Keratinocyte (primary cell): ENCODE measurements at regions not wholly inside any gene's neighbourhood (a gene's known extent, or its start where the extent isn't known, plus 50 kb on each side); places are given as distances from the start of the nearest gene placed in this dataset.

ENCODE experiments used
- DNase-seq: peaks from one replicate; pipeline ENCODE4 v3.0.0-alpha.2; 2011; ENCODE audit warnings: low read depth, missing footprints, low spot score
- FAIRE-seq: peaks from 2 replicates; lab custom pipeline; 2011; peaks lifted over from hg19 to GRCh38; lab: Jason Lieb, UNC
- H2AFZ ChIP-seq: 2 replicates; pipeline ENCODE4 v1.6.0; 2012; ENCODE audit warnings: low read length, control low read depth, inconsistent platforms; ENCODE audit not compliant: control insufficient read depth
- H3K27ac ChIP-seq: 2 replicates; pipeline ENCODE4 v1.5.1; 2011; ENCODE audit warnings: low read length; ENCODE audit not compliant: control insufficient read depth, insufficient read depth
- H3K27me3 ChIP-seq: 3 replicates; pipeline ENCODE4 v1.6.0; 2011; ENCODE audit warnings: low read length; ENCODE audit not compliant: control insufficient read depth, insufficient read depth; ENCODE audit errors: extremely low read depth
- H3K36me3 ChIP-seq, 2 experiments: 2 replicates in 1 of 2; 3 replicates in 1 of 2; pipeline ENCODE4 v1.5.1; 2011; ENCODE audit warnings: low read length in 2 of 2, mild to moderate bottlenecking in 1 of 2; ENCODE audit not compliant: control insufficient read depth in 2 of 2, insufficient read depth in 2 of 2; ENCODE audit errors: extremely low read depth in 1 of 2
- H3K4me1 ChIP-seq: 3 replicates; pipeline ENCODE4 v1.5.1; 2011; ENCODE audit warnings: low read length; ENCODE audit not compliant: control insufficient read depth, insufficient read depth; ENCODE audit errors: extremely low read depth
- H3K4me2 ChIP-seq: 3 replicates; pipeline ENCODE4 v1.6.0; 2011; ENCODE audit warnings: low read depth, low read length; ENCODE audit not compliant: control insufficient read depth, insufficient read depth; ENCODE audit errors: extremely low read depth
- H3K4me3 ChIP-seq, 3 experiments: fragments of 200-600 bp in 1 of 3; sonication (generic) in 1 of 3; 2 replicates in 2 of 3; 3 replicates in 1 of 3; pipeline ENCODE4 v1.5.1; 2011 to 2016; ENCODE audit warnings: low read length in 3 of 3, mild to moderate bottlenecking in 3 of 3, control low read depth in 2 of 3, inconsistent platforms in 1 of 3, low read depth in 1 of 3, mixed read lengths in 1 of 3, mixed run types in 1 of 3, moderate library complexity in 1 of 3; ENCODE audit not compliant: control insufficient read depth in 2 of 3, insufficient read depth in 2 of 3; ENCODE audit errors: extremely low read depth in 1 of 3
- H3K79me2 ChIP-seq: 2 replicates; pipeline ENCODE4 v1.6.0; 2012; ENCODE audit warnings: low read length; ENCODE audit not compliant: control insufficient read depth, insufficient read depth
- H3K9ac ChIP-seq: 3 replicates; pipeline ENCODE4 v1.6.0; 2011; ENCODE audit warnings: low read length; ENCODE audit not compliant: control insufficient read depth, insufficient read depth; ENCODE audit errors: extremely low read depth
- H3K9me1 ChIP-seq: 3 replicates; pipeline ENCODE4 v1.6.0; 2011; ENCODE audit warnings: low read length; ENCODE audit not compliant: control insufficient read depth, insufficient read depth; ENCODE audit errors: extremely low read depth
- H3K9me3 ChIP-seq: 2 replicates; pipeline ENCODE4 v1.5.1; 2012; ENCODE audit warnings: low read depth, low read length; ENCODE audit not compliant: control insufficient read depth
- H4K20me1 ChIP-seq: 3 replicates; pipeline ENCODE4 v1.6.0; 2011; ENCODE audit warnings: low read length; ENCODE audit not compliant: control insufficient read depth, insufficient read depth; ENCODE audit errors: extremely low read depth
- CTCF ChIP-seq, 3 experiments: IDR thresholded peaks in 1 of 3; conservative IDR thresholded peaks in 1 of 3; optimal IDR thresholded peaks in 1 of 3; 2 replicates in 2 of 3; 3 replicates in 1 of 3; pipeline versions ENCODE3 to v1.5.1; 2011; ENCODE audit warnings: low read length in 3 of 3, mild to moderate bottlenecking in 3 of 3, moderate library complexity in 2 of 3, control low read depth in 1 of 3, inconsistent platforms in 1 of 3; ENCODE audit not compliant: insufficient read depth in 2 of 3; ENCODE audit errors: extremely low read depth in 1 of 3
- EZH2 ChIP-seq: IDR thresholded peaks from one replicate; pipeline ENCODE4 v1.6.1; 2012; ENCODE audit warnings: inconsistent platforms, mild to moderate bottlenecking, low read length, moderate library complexity
- dilution Hi-C: fragments of 300-500 bp; cut with MboI; formaldehyde crosslinking; loops from one replicate; pipeline ENCODE4 v1.7.0; 2020; ENCODE audit warnings: low sequenced_read_pairs; ENCODE audit not compliant: extremely low pct_ligation_motif_present

- Histone ChIP-seq H3K27me3 (no peaks in the 10 kb centered on the region), H3K36me3 (no peaks in the 10 kb centered on the region), H3K4me1 (no peaks in the 10 kb centered on the region), H3K4me3 (no peak overlapping the region), H3K4me2 (no peak overlapping the region), H3K9me1 (no peaks in the 10 kb centered on the region), H3K9ac (no peak overlapping the region), H3K9me3 (no peaks in the 10 kb centered on the region), H3K27ac (no peak overlapping the region), H2AFZ (no peak overlapping the region), H3K79me2 (no peaks in the 10 kb centered on the region), H4K20me1 (no peaks in the 10 kb centered on the region)
- no peak for FAIRE-seq
- no peak for TF ChIP-seq EZH2
- TF ChIP-seq CTCF (optimal IDR thresholded peaks at IDR 0.05 in 1 of 3, IDR thresholded peaks at IDR 0.05 in 1 of 3, conservative IDR thresholded peaks at IDR 0.05 in 1 of 3; ENCODE audit: extremely low read depth in 1 of 3, insufficient read depth in 2 of 3, low read length in 3 of 3), result no peak
- dilution Hi-C loops, result no loop called here
- no peak for DNase-seq
Observed at GRCh38 chr1:198986442-198986841, 347.6 kb downstream of the PTPRC start.

DNA sequence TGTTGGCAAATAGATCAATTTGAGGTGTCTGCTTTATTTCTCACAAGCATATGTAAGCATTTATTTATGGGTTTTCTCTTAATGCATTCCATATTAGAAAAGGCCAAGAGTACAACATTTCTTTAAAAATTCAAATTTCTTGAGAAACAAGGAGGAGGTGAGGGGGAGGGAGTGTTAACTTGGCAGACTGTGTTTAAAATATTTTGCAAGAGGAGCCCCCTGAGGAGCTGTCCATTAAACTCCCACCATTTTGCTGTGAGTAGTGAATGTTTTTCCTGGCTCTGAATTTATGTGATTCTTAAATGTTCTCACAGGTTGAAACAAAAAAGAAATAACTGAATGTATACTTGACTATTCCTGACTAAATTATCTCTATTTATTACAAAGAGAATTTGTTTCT lies 363.8 kb downstream of the PTPRC start:
- no peak for FAIRE-seq
- no peak overlapping the region for H2AFZ ChIP-seq
- H3K4me3 ChIP-seq, result no peak overlapping the region
- dilution Hi-C loops, result no loop called here
- TF ChIP-seq EZH2, result no peak
- no peak for TF ChIP-seq CTCF (optimal IDR thresholded peaks at IDR 0.05 in 1 of 3, IDR thresholded peaks at IDR 0.05 in 1 of 3, conservative IDR thresholded peaks at IDR 0.05 in 1 of 3; ENCODE audit: extremely low read depth in 1 of 3, insufficient read depth in 2 of 3, low read length in 3 of 3)
- no peaks in the 10 kb centered on the region for H3K4me1 ChIP-seq
- DNase-seq, result no peak
- no peaks in the 10 kb centered on the region for H3K9me1 ChIP-seq
- no peak overlapping the region for H3K4me2 ChIP-seq
- H3K9ac ChIP-seq, result no peak overlapping the region
- no peaks in the 10 kb centered on the region for H3K79me2 ChIP-seq
- no peak overlapping the region for H3K27ac ChIP-seq
- H3K9me3 ChIP-seq, result no peaks in the 10 kb centered on the region
- no peaks in the 10 kb centered on the region for H3K27me3 ChIP-seq
- H3K36me3 ChIP-seq, result no peaks in the 10 kb centered on the region
- no peaks in the 10 kb centered on the region for H4K20me1 ChIP-seq
